AG09309 (cell line): ENCODE measurements at regions not wholly inside any gene's neighbourhood (a gene's known extent, or its start where the extent isn't known, plus 50 kb on each side); places are given as distances from the start of the nearest gene placed in this dataset.

Experiments
- DNase-seq: peaks from one replicate; pipeline ENCODE4 v3.0.0-alpha.2; 2010; ENCODE audit warnings: low read depth
- H3K4me3 ChIP-seq: 2 replicates; pipeline ENCODE4 v1.5.1; 2011; ENCODE audit warnings: mild to moderate bottlenecking, low read depth, low read length, moderate library complexity; ENCODE audit not compliant: control insufficient read depth
- CTCF ChIP-seq: IDR thresholded peaks from 2 replicates; pipeline ENCODE4 v1.5.1; 2011; ENCODE audit warnings: mild to moderate bottlenecking, low read depth, low read length, inconsistent platforms; ENCODE audit not compliant: insufficient read depth, control insufficient read depth; ENCODE audit errors: missing control alignments

- H3K4me3 ChIP-seq, result no peak overlapping the region
- TF ChIP-seq CTCF, result no peak
- DNase-seq, result no peak
These were observed 118.0 kb upstream of the ARID1B start for GRCh38 chr6:156658966-156659821.

GRCh38 chr6:156658186-156658965 lies 118.8 kb upstream of the ARID1B start:
- DNase-seq, result peak; percentile 71
- H3K4me3 ChIP-seq, result no peak overlapping the region
- no peak for TF ChIP-seq CTCF

- H3K4me3 ChIP-seq, result no peak overlapping the region
- no peak for DNase-seq
- TF ChIP-seq CTCF, result no peak
These were observed 119.9 kb upstream of the ARID1B start for GRCh38 chr6:156657296-156657695.

- no peak overlapping the region for H3K4me3 ChIP-seq
- TF ChIP-seq CTCF, result no peak
- no peak for DNase-seq
These were observed 122.0 kb upstream of the ARID1B start for GRCh38 chr6:156654919-156655918.

- H3K4me3 ChIP-seq, result no peak overlapping the region
- no peak for DNase-seq
- no peak for TF ChIP-seq CTCF
These were observed 124.9 kb upstream of the ARID1B start for GRCh38 chr6:156652231-156652750.

GRCh38 chr6:156651486-156651885 lies 125.7 kb upstream of the ARID1B start:
- no peak overlapping the region for H3K4me3 ChIP-seq
- no peak for TF ChIP-seq CTCF
- DNase-seq, result no peak
